GDM1 (cell line): ENCODE measurements at regions not wholly inside any gene's neighbourhood (a gene's known extent, or its start where the extent isn't known, plus 50 kb on each side); places are given as distances from the start of the nearest gene placed in this dataset.

ENCODE experiments used
- DNase-seq: peaks from one replicate; lab custom pipeline; 2025; lab: John Stamatoyannopoulos, UW

GRCh38 chr6:12585497-12585958, 131.0 kb upstream of the PHACTR1 start:
- DNase-seq: no peak

GRCh38 chr6:12586721-12587480, 129.7 kb upstream of the PHACTR1 start:
- no peak for DNase-seq

- no peak for DNase-seq
These were observed 125.7 kb upstream of the PHACTR1 start for GRCh38 chr6:12590901-12591300.

GRCh38 chr6:12592634-12593033, 123.9 kb upstream of the PHACTR1 start:
- DNase-seq: no peak

- no peak for DNase-seq
These were observed 122.6 kb upstream of the PHACTR1 start for GRCh38 chr6:12593771-12594529.

- no peak for DNase-seq
These were observed 122.1 kb upstream of the PHACTR1 start for GRCh38 chr6:12594530-12594893.

- DNase-seq: no peak
These were observed 121.3 kb upstream of the PHACTR1 start for GRCh38 chr6:12595161-12595811.

DNA sequence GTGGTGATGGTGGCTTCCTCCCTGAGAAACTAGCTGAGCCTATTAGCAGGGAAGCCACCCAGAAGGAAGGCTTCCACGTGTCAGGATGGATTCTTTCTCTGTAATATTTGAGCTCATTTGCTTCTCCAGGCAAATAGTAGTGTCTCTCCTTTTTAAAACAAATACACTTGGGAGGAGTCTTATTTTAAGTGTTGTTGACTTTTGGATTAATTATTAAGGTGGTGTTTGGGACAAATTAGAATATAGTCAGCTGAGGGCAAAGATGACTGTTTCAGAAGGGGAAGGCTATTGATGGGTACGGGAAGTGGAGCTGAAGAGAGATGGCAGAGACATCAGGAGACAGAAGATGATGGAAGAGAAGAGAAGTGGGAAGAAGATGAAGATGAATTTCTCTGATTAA, 119.8 kb upstream of the PHACTR1 start:
- no peak for DNase-seq

DNA sequence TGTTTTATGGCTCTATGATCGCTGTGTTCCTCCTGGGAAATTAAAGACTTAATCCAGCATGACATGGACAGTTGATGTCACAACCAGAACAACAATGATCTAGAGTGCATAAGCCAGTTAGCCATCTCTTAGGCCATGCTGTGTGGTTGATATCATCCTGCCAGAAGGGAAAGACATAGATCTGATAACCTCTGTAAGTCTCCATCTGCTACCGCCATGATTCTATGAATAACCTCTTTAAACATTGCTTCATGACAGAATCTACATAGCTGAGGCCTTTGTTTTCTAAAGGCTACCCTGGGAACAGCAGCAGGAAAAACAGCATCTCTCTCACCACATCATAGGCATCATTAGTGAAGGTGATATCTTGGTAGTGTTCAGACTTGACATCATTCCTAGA, 117.6 kb upstream of the PHACTR1 start:
- DNase-seq: no peak

GRCh38 chr6:12601881-12602280, 114.7 kb upstream of the PHACTR1 start:
- no peak for DNase-seq

DNA sequence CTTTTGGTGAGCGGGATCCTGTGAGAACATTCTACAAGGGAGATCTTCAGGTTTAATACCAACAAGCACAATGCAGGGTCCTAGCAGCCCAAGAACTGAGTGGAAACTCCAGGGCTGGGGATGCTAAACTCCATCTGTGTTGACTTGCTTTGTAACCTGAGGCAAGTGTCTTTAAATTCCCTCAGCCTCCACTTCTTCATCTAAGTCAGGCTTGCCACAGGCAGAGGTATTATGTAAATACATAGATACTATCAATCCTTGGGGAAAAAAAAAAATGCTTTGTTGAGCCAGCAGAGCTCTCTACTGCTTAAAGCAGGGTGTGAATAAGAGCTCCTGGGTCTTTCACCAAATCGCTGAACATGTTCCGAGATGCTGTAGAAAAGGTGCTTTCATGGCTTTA, 114.2 kb upstream of the PHACTR1 start:
- no peak for DNase-seq

DNA sequence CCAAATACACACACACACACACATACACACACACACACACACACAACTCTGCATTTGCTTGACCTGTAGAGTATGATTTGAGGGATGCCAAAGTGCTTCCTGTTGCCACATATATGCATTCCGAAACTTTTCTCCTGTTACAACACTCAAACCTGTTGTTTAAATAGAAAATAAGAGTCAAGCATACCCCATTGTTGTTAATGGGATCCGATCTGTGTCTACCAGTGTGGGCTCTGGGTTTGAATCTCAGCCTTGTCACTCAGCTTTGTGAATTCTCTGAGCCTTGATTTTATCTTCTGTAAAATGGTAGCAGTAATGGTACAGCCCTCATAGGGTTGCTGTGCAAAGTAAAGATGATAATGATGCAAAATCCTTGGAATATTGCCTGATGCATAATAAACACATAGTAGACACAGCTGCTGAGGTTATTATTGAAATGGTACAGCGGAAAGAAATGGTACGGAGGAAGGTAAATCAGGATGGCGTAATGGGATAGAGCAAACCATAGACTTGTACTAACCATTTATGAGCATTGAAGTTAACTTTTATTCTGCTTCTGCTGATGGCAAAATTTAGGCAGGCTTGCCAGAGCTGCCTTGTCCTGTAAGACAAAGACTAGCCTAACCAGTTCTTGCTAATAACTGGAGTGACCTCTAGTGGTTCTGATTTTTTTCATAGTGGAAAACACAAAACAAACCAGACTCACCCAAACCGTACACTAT, 113.5 kb upstream of the PHACTR1 start:
- peak; percentile 4 for DNase-seq

- DNase-seq: no peak
These were observed 112.9 kb upstream of the PHACTR1 start for GRCh38 chr6:12603673-12604049.

- peak; percentile 45 for DNase-seq
These were observed 110.7 kb upstream of the PHACTR1 start for GRCh38 chr6:12605888-12606345.

- no peak for DNase-seq
These were observed 110.0 kb upstream of the PHACTR1 start for GRCh38 chr6:12606616-12607015.

DNA sequence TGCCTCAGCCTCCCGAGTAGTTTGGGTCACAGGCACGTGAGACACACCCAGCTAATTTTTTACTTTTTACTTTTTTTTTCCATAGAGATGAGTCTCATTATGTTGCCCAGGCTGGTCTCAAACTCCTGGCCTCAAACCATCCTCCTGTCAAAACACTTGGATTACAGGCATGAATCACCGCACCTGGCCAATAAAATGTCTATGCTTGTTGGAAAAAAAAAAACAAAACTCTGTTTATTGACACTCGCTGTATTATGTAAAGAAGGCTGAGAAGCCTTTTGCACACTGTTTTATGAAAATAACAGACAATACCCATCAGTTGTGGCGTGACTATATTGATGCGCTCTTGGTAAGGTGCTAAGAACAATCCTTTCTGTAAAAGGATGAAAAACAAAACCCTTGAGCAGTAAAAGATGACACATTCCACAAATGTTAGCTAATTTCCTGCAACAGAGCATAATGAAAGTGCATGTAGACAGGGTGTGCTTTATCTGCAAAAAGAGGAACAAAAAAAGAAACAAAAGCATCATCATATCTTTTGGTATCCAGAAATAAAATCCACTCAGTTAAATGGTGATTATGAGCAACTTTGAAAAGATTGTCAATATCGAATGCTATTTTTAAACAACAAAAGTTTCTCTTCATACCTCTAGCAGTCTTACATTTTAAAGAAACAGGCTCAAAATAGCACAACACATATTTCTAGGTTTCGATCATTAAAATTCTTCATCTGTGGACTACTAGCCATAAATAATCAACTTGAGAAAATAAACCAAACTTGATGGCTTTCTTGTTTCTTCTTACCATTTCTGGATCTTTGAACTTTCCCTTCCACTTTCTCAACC, 108.3 kb upstream of the PHACTR1 start:
- no peak for DNase-seq

DNA sequence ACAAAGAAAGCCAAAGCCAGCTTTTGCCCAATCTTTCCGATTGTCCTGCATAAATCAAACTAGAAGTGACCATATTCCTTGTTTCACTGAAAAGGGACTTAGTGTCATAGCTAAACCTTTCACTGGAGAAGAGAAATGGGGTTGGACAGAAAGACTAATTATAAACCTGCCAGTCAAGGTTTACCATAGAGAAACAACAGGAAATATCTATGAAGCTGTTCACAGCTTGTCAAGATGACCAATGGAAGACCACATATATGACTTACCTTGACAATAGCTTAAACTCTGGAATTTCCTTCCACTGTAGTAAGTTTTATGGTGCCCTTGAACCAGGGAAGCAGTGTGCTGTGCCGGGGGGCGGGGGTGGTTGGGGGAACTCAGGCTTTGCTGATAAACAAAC, 107.7 kb upstream of the PHACTR1 start:
- no peak for DNase-seq

DNA sequence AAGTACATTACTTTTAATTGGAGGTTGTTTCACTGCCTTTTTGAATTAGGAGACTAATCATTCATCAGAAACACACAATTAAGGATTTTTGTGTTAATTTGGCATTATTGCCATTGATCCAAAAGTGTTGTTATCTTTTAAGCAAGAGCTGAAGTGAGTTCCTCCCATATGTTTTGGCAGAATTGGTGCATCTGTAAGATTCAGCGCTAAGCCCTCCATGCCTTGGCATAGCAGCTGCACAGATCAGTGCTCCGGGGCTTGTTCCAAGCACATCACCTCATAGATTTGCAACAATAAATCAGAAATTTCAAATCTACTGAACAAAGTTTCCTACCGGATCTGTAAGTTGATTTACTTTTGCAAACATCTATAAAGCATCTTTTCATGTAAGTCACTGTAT, 106.8 kb upstream of the PHACTR1 start:
- DNase-seq: no peak

DNA sequence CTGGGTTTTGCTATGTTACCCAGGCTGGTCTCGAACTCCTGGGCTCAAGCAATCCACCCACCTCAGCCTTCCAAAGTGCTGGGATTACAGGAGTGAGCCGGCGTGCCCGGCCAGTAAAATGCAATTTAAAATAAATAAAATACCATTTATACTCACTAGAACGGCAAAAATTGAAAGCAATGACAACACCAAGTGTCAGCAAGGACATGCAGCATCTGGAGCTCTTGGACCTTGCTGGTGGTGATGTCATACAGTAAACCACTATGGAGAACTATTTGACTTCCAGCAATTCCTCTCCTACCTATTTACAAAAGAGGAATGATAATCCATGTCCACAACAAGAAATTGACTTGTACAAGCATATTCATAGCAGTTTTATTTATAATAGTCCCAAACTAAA, 105.7 kb upstream of the PHACTR1 start:
- no peak for DNase-seq

DNA sequence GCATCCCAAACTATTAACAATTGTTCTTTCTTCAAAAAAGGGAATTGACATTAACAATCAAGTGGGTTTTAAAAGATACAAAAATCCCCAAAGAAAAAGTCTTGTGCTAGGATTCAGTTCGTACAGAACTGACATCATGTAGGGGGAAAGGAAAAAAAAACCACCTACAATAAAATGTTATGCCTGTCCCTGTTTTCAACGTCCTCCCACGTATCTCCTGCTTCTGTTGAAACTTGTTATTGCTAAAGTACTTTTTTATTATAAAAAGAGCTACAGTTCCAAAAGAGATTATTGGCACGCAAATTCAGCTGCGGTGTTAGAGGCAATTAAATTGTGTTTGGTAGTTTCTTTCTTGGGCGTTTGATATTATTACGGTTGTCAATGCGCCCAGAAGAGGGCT, 102.8 kb upstream of the PHACTR1 start:
- DNase-seq: no peak

- no peak for DNase-seq
These were observed 102.1 kb upstream of the PHACTR1 start for GRCh38 chr6:12614456-12614855.
